ENCODE measurements at regions not wholly inside any gene's neighbourhood (a gene's known extent, or its start where the extent isn't known, plus 50 kb on each side); places are given as distances from the start of the nearest gene placed in this dataset.
A peak's percentile ranks its signal among the peaks of the same experiment; 100 is the strongest.

DNA sequence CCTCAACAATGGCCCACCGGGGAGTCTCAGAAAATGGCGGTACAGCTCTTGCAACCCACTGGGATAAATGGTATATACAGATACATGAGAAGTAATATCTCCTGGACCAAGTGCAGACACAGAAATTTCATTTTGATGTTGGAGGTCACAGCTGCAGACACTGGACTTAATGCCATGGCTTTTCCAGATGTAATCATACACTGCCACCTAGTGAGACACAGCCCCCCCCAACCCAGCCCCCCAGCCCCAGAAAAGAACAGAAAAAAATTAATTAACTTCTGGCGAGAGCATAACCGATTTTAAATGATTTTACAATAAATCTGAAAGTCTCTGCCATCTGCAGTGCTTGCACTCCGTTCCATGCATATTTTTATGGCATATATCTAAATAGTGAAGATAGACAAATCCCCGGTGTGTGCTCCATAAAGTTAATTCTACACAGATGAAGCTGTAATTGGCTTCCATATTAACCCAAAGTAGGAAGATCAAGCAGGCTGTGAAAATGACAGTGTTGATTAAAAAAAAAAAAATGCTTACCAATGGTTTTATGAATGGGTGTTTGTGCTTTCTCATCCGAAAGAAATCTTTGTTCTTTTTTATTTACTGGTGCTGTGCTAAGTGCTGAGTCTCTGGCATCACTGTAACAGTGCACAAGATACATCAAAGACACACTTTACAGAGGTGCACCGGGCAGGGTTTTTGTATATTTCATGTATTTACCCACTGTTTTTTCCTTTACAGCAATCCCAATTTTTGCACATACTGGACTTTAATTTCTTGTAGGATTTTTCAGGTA, 804.1 kb downstream of the TFAP2A start:
- no peak for DNase-seq (ENCODE audit: low read depth)

DNA sequence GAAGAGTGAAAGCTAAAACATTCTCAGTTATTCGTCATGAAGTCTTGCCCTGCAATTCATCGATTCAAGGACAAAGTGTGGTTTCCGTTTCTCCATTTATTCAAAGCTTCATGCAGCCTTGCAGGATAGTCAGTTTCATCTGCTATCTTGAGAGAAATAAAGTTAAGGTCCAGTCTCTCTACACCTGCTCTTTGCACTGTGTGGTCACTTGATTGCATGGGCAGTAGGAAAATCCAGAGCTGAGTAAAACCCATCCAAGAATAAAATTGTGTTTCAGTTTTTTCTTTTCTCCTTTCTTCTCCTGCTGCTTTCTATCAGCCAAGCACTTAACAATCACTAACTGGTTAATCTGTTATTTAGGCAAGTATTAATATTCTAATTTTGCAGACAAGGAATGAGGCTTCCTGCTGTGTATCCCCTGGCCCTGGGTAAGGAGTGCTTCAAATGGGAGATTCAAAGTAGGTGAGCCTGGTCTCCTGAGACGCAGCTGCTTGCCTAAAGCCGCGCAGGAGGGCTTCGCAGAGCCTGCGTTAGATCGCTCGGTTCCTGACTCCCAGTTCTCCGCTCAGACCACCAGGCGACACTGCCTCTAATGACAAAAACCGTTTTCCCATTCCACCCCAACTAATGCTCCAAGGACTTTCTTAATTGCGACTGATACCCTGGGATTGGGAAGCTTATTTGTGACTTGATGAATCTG, 808.3 kb downstream of the TFAP2A start:
- DNase-seq (ENCODE audit: low read depth) = no peak

DNA sequence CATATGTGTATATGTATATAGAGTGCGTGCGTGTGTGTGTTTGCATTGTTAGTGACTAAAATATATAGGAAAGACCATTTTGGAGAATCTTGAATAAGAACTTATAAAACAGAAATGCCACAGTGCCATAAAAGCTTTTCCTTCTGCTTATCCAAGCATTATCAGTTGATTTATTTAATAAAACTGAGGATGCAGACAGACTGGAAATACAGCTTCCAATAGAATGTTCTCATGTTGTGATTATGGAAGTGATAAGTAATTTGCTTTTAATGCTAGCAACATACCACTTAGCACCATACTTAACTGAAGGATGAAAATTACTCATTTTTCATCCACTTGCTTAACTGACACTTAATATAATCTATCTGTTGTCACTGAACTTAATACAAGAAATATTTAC, 820.1 kb downstream of the TFAP2A start:
- DNase-seq (ENCODE audit: low read depth) = no peak

DNA sequence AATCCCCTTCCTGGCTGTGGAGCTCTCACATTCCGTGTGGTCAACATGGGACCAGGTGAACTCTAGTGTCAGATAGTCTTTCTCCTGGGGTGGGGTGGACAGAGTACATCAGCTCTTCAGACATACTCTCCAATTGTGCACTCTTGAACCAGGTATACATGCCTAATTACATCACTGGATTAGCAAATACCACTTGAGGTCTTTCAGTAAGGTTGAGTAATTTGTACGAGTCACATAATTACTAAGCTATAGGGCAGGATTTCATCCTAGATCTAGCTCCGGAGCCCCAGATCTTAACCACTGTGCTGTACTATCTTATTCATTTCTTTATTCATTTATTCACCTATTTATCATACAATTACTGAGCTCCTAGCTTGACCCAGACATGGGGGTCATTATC, 821.3 kb downstream of the TFAP2A start:
- no peak for DNase-seq (ENCODE audit: low read depth)

DNA sequence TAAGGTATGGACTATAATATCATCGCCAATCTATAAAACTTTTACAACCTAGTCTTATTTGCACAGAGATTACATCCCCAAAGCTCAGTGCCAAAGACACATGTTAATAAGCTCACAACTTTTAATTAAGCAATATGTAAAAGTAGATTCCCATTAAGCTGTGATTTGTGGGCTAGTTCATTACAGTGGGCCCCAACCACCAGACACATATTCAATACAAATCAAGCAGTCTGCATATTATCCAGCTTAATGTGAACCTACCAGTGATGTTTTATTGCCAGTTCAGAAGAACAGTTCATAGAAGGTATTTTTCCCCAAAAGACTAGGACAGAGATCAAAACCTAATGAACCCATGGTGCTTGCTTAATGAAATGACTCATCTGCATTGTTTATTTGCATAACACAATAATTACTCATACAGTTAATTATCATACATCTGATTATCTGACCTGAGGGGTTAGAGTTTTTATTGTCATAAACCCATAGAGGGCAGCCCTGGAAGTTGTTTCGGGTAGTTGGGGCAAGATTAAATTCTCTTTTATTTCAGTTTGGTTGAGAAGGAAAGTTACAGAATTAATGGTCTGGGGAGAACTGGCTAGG, 831.0 kb downstream of the TFAP2A start:
- DNase-seq (ENCODE audit: low read depth) = no peak

DNA sequence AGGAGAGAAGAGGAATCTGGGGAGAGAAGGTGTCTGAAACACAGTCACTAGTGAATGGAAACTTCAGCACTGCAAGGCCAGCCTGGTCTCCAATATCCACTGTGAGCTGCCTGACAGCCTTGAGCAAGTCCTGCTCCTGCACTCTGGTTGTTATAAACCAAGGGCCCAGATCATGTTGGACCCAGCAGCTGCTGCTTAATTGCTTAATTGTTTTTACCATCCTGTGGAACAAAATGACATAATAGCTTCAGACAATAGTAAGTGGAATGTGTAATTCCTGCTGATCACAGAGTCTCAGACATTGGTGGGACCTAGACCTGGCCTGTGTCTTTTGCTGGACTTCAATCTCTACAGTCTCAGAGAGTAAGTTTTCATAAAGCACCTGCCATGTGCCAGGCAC, 833.7 kb downstream of the TFAP2A start:
- DNase-seq (ENCODE audit: low read depth) = no peak

DNA sequence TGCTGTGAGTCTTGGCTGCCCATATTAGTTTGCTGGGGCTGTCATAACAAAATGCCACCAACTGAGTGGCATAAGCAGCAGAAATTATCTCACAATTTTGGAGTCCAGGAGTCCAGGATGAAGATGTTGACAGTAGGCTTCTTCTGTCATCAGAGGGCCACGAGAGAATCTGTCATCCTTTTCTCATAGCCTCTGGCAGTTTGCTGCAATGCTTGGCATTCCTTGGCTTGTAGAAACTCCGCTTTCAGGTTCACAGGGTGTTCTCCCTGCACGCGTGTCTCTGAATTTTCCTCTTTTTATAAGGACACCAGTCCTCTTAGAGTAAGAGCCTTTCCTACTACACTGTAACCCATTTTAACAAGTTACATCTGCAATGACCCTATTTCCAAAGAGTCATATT, 838.4 kb downstream of the TFAP2A start:
- no peak for DNase-seq (ENCODE audit: low read depth)

DNA sequence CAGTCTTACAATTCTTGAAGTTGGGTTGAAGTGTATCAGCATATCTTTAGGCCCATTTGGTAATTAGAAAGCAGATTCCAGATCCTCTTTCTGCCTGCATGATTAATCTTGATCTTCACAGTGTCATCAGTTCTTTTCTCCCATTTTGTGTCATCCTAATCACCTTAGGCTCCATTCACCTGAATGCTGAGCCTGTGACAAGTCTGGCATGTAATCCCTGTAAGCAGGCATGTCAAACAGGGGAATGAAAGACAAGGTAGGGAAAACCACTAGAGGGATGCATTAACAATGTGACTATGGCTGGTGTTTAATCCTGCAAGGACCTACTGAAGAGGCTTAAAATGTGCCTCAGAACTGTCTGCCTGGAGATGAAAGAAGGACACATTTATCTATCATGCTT, 848.8 kb downstream of the TFAP2A start:
- DNase-seq (ENCODE audit: low read depth) = no peak

DNA sequence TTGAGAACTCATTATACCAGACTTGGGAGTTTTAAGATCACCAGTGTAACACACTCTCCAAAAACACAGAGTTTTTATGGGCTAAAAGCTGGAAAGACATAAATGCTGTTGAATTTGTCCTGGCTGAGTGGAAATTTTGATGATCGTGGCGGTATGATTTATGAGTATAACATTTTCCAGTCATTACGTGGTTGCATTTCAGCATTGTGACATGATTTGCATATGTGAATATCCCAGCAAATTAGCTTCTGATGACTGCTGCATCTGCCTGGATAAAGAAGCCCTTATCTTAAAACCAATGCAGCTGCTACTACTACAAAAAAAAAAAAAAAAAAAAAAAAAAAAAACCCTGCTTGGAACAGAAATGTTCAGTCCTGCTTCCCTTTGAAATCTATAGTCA, 850.9 kb downstream of the TFAP2A start:
- DNase-seq (ENCODE audit: low read depth) = no peak

DNA sequence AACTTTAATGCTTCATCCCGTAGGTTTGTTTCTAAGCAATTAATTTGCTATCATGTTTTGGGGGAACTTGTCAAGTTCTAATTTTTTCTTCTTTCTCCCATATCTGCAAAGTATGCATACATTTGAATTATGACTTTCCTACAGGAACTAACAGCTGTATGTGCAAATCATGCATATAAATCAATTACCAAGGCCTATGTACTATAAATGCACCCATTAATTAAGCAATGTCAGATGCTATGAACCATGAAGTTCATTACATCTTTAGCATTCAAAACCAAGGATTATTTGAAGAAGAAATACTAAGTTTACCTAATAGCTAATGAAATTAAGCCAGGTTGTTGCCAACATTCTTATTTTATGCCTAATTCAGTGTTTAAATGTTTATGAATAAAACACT, 851.3 kb downstream of the TFAP2A start:
- no peak for DNase-seq (ENCODE audit: low read depth)

DNA sequence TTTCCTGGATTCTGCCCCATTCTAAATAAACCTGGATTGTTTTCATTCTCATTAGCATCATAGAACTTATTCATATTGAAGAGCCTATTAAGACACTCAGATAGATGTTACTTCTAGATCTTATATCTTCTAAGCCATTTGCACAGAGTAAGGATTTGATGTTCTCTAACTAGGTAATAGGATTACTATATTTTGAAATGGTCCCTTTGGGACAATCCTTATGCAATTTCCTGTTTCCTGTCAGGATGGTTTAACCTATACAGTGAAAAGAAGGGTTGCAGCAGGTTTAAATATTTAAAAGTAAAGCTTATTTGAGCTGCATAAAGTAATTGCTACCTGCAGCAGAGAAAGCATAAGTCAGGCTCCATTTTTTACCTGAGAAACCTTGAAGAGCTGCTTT, 860.1 kb downstream of the TFAP2A start:
- no peak for DNase-seq (ENCODE audit: low read depth)

DNA sequence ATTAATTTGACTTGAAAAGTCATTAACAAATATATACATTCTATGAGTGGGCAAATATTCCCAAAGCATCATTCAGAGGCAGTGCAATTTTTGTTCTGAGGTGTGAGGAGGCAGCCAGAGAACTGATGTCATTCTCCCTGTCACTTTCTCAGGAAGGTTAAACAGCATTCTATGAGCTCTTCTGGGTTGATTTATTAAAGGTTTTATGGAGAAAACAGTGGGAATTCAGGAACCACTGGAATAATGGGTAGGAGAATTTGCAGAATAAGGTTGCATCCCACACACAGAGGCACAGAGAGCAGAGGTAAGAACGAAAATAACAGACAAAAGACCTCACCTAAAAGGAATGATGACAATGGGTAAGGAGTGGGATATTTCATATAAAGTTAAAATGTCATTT, 860.6 kb downstream of the TFAP2A start:
- no peak for DNase-seq (ENCODE audit: low read depth)

DNA sequence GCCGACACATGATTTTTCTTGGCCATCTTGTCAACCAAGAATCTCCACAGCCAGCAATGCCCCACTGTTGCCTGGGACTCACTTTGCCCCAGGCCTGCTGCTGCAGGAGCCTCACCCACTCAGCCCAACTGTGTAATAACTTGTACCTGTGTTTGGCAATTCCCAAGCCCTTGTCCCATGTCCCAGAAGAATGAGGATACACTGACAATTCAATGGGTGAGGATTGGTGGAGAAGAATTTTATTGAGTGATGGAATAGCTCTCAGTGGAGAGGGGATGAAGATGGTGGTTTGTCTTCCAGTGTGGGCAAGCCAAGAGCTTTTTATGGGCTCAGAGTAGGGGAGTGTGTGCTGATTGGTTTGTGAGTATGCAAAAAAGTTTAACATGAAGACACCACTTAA, 861.9 kb downstream of the TFAP2A start:
- no peak for DNase-seq (ENCODE audit: low read depth)

DNA sequence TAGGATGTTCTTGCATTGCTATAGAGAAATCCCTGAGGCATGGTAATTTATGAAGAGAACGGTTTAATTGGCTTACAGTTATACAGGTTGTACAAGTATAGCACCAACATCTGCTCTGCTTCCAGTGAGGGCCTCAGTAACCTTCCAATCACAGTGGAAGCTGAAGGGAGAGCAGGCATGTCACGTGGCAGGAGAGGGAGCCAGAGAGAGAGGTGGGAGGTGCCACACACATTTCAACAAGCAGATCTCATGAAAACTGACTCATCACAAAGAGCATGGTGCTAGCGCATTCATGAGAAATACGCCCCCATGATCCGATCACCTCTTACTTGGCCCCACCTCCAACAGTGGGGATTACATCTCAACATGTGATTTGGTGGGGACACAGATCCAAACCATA, 871.2 kb downstream of the TFAP2A start:
- no peak for DNase-seq (ENCODE audit: low read depth)

DNA sequence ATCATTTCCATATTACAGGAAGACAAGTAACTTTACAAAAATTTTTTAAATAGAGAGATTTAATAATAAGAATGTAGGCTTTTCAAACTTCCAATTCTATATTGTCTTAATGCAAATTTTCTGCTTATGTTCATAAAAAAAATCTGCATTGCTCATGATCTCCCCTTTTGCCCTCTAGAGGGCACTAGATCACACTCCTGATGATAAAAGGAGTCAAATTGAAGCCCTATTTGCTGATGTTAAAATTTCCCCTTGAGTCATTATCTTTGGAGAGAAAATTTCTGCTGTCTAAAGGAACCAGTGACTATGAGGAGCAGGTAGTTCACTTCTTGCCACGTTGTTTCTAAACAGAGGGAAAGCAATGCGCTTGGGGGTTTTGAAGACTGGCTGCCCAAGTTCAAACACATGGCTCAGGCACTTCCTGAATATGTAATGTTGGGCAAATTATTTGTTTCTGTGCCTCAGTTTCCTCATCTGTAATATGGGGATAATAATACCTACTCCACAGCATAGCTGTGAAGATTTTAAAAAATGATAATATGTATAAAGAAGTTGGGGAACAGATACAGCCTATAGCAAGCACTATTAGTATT, 874.2 kb downstream of the TFAP2A start:
- DNase-seq (ENCODE audit: low read depth) = peak; percentile 29

DNA sequence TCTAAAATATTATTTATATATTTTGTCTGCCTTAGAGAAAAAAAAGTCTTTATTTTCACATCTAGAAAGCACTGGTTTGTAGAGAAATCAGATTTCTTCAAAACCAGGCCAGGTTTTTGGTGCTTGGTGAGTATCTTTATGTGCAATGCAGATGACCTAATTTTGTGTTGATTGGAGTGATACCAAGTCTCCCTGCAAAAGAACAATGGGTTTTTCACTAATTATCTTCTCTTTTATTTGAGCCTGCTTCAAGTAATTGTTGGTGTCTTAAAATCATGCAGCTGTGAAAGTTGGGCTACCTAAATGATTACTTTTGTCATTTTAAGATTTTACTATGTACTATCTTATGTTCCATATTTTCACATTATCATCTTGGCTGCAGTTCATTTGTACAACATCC, 874.7 kb downstream of the TFAP2A start:
- no peak for DNase-seq (ENCODE audit: low read depth)

DNA sequence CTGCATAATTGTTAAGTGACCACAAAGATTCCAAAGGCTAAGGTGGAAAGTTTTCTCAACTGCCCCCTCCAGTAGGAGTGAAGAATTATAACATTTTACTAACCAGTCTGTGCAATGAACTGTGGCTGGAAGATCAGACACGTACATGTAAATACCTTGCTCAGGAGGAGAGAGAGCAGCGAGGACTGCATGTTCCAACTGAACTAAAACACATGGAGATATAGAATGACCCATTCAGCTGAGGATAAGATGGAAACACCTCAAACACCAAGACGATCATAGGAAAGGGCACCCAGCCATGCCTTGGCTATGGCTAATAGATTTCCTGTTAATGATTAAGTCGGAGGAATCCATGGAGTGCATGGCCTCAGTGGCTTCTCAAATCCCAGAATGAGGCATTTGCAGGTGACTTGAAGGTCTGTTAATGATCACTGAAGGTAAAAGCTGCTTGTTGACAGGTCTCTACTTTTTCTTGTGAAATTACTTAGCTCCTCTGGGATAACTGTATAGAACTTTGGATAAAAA, 875.6 kb downstream of the TFAP2A start:
- no peak for DNase-seq (ENCODE audit: low read depth)

DNA sequence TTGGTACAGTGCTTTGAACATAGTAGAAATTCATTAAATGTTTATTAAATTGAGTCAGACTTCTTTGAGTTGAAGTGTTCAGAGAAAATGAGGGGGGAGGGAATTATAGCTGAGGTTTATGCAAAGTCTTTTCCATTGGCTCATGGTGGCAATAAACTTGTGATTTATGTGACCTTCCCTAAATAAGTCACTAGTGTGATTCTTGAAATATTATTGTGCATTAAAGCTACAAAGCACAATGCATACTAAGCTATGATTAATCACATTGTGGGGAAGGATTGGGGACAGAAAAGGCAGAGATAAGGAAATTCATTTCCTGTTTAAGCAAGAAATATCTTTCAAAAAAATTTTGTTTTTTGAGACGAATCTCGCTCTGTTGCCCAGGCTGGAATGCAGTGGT, 877.5 kb downstream of the TFAP2A start:
- DNase-seq (ENCODE audit: low read depth) = no peak

DNA sequence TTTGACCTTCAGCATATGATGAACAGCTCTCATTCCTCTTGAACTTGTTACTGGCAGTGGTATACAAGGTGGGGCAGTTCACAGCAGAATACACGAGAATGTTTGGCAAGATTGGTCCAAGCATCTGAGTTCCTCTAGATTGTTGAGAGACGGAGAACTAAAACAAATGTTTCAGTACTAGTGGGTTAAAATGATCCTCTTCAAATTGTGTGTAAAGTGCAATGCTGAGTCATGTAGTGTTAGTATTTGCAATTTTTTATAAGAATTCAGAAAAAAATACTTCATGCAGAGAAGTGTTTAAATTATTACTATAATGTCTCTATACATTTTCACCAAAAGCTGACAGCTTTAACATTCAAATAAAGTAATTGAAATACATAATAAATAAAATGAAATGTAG, 879.8 kb downstream of the TFAP2A start:
- DNase-seq (ENCODE audit: low read depth) = no peak

DNA sequence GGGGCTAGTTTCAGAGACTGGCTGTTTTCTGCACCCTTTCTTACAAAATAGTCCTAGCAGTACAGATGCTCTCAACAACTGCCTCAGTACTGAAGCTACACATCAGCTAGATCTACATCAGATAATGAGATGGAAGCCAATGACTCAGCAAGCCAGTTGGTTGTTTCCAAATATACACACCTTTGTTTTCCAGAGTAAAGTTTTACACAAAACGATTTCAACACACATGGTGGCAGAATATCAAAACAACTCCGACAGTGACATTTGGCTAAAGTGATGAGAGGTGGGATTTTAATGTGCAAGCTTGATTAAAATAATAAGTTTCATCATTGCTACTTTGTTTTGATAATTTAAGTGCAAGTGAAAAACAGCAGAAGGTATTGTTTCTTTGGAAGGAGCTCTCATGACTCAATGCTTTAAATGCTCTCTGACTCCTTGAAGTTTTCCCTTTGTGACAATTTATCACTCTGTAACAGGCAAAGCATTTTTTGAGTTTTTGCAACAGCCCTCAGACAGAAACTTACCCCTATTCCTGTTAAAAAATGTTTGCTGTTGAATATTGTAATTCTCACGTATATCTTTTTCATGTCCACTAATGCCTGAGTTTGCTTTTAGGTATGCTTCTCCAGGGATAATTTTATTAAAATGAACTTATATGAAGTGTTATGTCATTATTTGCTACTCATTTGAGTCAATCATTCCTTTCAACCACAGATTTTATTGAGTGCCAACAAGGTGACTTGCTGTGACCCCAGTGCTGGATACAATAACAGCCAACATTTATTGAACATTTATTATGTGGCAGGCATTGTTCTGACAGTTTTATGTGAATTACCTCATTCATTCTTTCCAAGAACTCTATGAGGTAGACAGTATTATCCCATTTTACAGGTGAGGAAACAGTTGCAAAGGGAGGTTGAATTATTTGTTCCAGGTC, 882.0 kb downstream of the TFAP2A start:
- no peak for DNase-seq (ENCODE audit: low read depth)

DNA sequence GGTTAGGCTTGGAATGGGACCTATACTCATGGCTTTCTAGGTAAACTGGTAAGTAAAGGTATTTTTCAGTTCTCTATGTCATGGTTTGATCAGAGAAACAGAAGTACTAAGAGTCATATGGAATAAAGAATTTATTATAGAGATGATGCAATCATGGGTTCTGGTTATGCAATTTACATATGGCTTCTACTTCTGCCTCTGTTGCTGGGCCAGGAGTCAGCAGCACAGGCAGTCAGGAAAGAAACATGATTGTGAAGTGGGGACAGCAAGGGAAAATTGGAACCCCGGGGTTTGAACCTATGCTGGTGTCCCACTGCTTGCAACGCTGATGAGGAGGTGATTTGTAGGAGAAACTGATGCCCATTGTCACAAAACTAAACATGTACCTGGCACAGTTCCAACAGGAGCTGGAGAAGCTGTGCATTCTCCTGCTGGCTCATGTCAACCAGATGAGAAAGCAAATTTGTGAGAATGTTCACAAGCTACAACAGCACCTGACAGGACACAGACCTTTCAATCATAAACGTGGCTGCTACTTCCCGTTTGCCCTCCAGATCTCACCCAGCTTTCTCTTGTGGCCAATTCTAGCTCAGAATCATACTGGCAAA, 887.1 kb downstream of the TFAP2A start:
- DNase-seq (ENCODE audit: low read depth) = peak; percentile 22

All from fibroblast of gingiva (primary cell).